ENCODE measurements at regions not wholly inside any gene's neighbourhood (a gene's known extent, or its start where the extent isn't known, plus 50 kb on each side); places are given as distances from the start of the nearest gene placed in this dataset.
"Not testable (repeated sequence)": the region's sequence is repeated elsewhere in the genome, so short reads cannot be mapped to it uniquely, and the experiment has no call there.

- H3K4me3 ChIP-seq (ENCODE audit: low read length): no peak overlapping the region
- no peak for DNase-seq
- peaks cover 0 to 2% (median 0%) of the 10 kb centered on the region in 5 donors for H3K9me3 Mint-ChIP-seq
- no peak overlapping the region for H3K27ac ChIP-seq (ENCODE audit: low read depth, low read length)
- ChIA-PET POLR2A (no interaction called here), CTCF (no interaction called here)
- no peak overlapping the region for H3K4me3 Mint-ChIP-seq
- H3K9me3 ChIP-seq (ENCODE audit: low read length): no peaks in the 10 kb centered on the region
- H3K27me3 ChIP-seq (ENCODE audit: insufficient read depth, low read length, poor library complexity, severe bottlenecking): no peaks in the 10 kb centered on the region
- H3K27me3 Mint-ChIP-seq: peaks cover 0 to 1% of the 10 kb centered on the region in 2 donors
- H3K4me1 Mint-ChIP-seq: peaks cover 5 to 12% (median 11%) of the 10 kb centered on the region in 3 donors
- no peaks in the 10 kb centered on the region for H3K36me3 Mint-ChIP-seq
- no peaks in the 10 kb centered on the region for H3K4me1 ChIP-seq (ENCODE audit: insufficient read depth, low read length)
- no peaks in the 10 kb centered on the region for H3K36me3 ChIP-seq (ENCODE audit: insufficient read depth, low read length)
- H3K27ac Mint-ChIP-seq: no peak overlapping the region
Observed at GRCh38 chr5:36418152-36418979, 116.7 kb upstream of the RANBP3L start.

- Mint-ChIP-seq H3K36me3 (no peaks in the 10 kb centered on the region), H3K4me3 (no peak overlapping the region), H3K27me3 (peaks cover 0 to under 1% of the 10 kb centered on the region in 2 donors), H3K9me3 (no peaks in the 10 kb centered on the region), H3K27ac (no peak overlapping the region), H3K4me1 (peaks cover 8 to 12% (median 11%) of the 10 kb centered on the region in 3 donors)
- no peaks in the 10 kb centered on the region for H3K4me1 ChIP-seq (ENCODE audit: insufficient read depth, low read length)
- no peak overlapping the region for H3K4me3 ChIP-seq (ENCODE audit: low read length)
- H3K36me3 ChIP-seq (ENCODE audit: insufficient read depth, low read length): no peaks in the 10 kb centered on the region
- ChIA-PET POLR2A (no interaction called here), CTCF (no interaction called here)
- H3K9me3 ChIP-seq (ENCODE audit: low read length): no peaks in the 10 kb centered on the region
- DNase-seq: no peak
- no peaks in the 10 kb centered on the region for H3K27me3 ChIP-seq (ENCODE audit: insufficient read depth, low read length, poor library complexity, severe bottlenecking)
- no peak overlapping the region for H3K27ac ChIP-seq (ENCODE audit: low read depth, low read length)
Observed at GRCh38 chr5:36421256-36421655, 119.6 kb upstream of the RANBP3L start.

DNA sequence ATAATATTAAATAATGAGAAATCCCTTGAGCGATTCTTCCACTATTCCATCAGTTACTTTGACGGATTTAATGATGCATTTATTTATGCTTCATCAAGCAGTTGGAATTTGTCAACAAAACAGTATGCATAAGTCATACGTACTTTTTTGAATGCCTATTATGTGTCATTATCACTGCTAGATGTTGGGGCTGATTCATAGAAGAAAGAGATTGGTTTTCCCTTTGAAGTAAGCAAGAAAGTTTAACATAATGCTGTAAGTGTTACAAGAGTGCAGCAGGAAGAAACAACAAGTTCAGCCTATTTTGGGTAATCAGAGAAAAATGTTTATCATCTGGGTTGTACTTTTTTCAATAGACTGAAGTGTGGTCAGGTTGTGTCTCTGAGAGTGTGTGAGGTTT lies 121.2 kb upstream of the RANBP3L start:
- Mint-ChIP-seq H3K36me3 (no peaks in the 10 kb centered on the region), H3K27me3 (peaks cover 0 to 3% of the 10 kb centered on the region in 2 donors), H3K4me1 (peaks cover 8 to 12% (median 11%) of the 10 kb centered on the region in 3 donors), H3K27ac (no peak overlapping the region), H3K4me3 (no peak overlapping the region), H3K9me3 (no peaks in the 10 kb centered on the region)
- ChIA-PET CTCF (no interaction called here), POLR2A (no interaction called here)
- no peak overlapping the region for H3K27ac ChIP-seq (ENCODE audit: low read depth, low read length)
- H3K4me1 ChIP-seq (ENCODE audit: insufficient read depth, low read length): no peaks in the 10 kb centered on the region
- no peak overlapping the region for H3K4me3 ChIP-seq (ENCODE audit: low read length)
- DNase-seq: no peak
- H3K27me3 ChIP-seq (ENCODE audit: insufficient read depth, low read length, poor library complexity, severe bottlenecking): no peaks in the 10 kb centered on the region
- H3K9me3 ChIP-seq (ENCODE audit: low read length): no peaks in the 10 kb centered on the region
- no peaks in the 10 kb centered on the region for H3K36me3 ChIP-seq (ENCODE audit: insufficient read depth, low read length)

DNA sequence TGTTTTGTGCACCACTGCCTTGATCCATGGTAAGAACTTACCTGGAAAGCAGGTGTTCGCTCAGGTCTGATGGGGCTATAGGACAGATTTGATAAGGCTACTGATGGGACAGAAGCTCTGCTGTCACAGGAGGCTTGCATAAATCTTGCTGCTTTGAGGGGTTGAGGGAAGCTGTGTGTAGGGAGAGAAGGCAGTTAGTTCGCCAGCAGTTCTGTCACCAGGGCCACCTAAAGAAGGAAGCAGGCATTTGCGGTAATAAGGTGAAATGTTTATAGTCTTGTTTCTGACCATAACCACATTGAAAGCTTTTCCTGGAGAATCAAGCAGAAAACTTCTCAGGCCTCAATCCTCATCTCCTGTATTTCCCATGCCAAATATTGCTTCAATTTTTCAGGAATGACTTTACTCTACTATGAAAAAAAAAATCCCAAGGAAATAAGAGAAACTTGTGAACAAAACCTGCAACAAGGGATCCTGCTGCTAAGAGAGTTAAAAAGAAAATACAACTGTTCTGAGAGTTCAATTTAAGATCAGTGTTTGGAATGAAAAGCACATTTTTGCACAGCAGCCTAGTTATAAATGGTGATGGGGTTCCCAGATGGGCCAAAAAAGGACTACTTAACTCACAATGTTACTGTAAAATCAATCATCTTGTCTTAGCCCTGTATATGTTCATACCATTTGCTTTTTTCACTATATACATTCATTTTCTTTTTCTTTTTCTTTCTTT lies 122.0 kb upstream of the RANBP3L start:
- no peaks in the 10 kb centered on the region for H3K9me3 Mint-ChIP-seq
- no peak overlapping the region for H3K27ac Mint-ChIP-seq
- no peak for DNase-seq
- H3K27me3 Mint-ChIP-seq: peaks cover 3 to 4% of the 10 kb centered on the region in 2 donors
- no peak overlapping the region for H3K4me3 ChIP-seq (ENCODE audit: low read length)
- H3K4me1 ChIP-seq (ENCODE audit: insufficient read depth, low read length): no peaks in the 10 kb centered on the region
- no peak overlapping the region for H3K27ac ChIP-seq (ENCODE audit: low read depth, low read length)
- no peaks in the 10 kb centered on the region for H3K27me3 ChIP-seq (ENCODE audit: insufficient read depth, low read length, poor library complexity, severe bottlenecking)
- no peaks in the 10 kb centered on the region for H3K36me3 Mint-ChIP-seq
- peaks cover 8 to 12% (median 10%) of the 10 kb centered on the region in 3 donors for H3K4me1 Mint-ChIP-seq
- H3K36me3 ChIP-seq (ENCODE audit: insufficient read depth, low read length): no peaks in the 10 kb centered on the region
- H3K4me3 Mint-ChIP-seq: no peak overlapping the region
- no peaks in the 10 kb centered on the region for H3K9me3 ChIP-seq (ENCODE audit: low read length)
- ChIA-PET POLR2A (no interaction called here), CTCF (no interaction called here)

DNA sequence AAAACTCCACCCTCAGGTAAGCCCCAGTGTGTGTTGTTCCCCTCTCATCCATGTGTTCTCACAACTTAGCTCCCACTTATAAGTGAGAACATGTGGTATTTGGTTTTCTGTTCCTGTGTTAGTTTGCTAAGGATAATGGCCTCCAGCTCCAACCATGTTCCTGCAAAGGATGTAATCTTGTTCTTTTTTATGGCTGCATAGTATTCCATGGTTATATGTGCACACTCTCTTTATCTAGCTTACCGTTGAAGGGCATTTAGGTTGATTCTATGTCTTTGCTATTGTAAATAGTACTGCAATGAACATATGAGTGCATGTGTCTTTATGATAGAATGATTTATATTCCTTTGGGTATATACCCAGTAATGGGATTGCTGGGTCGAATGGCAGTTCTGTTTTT lies 124.4 kb upstream of the RANBP3L start:
- H3K4me1 ChIP-seq (ENCODE audit: insufficient read depth, low read length); H3K36me3 Mint-ChIP-seq; H3K36me3 ChIP-seq (ENCODE audit: insufficient read depth, low read length); H3K4me1 Mint-ChIP-seq; H3K9me3 Mint-ChIP-seq; POLR2A ChIA-PET; H3K27ac ChIP-seq (ENCODE audit: low read depth, low read length); H3K27ac Mint-ChIP-seq; DNase-seq; H3K27me3 ChIP-seq (ENCODE audit: insufficient read depth, low read length, poor library complexity, severe bottlenecking); CTCF ChIA-PET; H3K9me3 ChIP-seq (ENCODE audit: low read length); H3K4me3 Mint-ChIP-seq; H3K4me3 ChIP-seq (ENCODE audit: low read length): not testable (repeated sequence)
- H3K27me3 Mint-ChIP-seq: peaks cover 12 to 18% of the 10 kb centered on the region in 2 donors

- Histone ChIP-seq H3K4me1 (ENCODE audit: insufficient read depth, low read length) (no peaks in the 10 kb centered on the region), H3K9me3 (ENCODE audit: low read length) (no peaks in the 10 kb centered on the region), H3K36me3 (ENCODE audit: insufficient read depth, low read length) (no peaks in the 10 kb centered on the region), H3K27me3 (ENCODE audit: insufficient read depth, low read length, poor library complexity, severe bottlenecking) (no peaks in the 10 kb centered on the region), H3K27ac (ENCODE audit: low read depth, low read length) (no peak overlapping the region), H3K4me3 (ENCODE audit: low read length) (no peak overlapping the region)
- no peaks in the 10 kb centered on the region for H3K4me1 Mint-ChIP-seq
- no peak overlapping the region for H3K4me3 Mint-ChIP-seq
- ChIA-PET CTCF (no interaction called here), POLR2A (no interaction called here)
- peaks cover 0 to 7% (median 0%) of the 10 kb centered on the region in 5 donors for H3K9me3 Mint-ChIP-seq
- no peak overlapping the region for H3K27ac Mint-ChIP-seq
- H3K27me3 Mint-ChIP-seq: peaks cover 13 to 48% of the 10 kb centered on the region in 2 donors
- H3K36me3 Mint-ChIP-seq: no peaks in the 10 kb centered on the region
- no peak for DNase-seq
Observed at GRCh38 chr5:36435516-36435915, 133.8 kb upstream of the RANBP3L start.

DNA sequence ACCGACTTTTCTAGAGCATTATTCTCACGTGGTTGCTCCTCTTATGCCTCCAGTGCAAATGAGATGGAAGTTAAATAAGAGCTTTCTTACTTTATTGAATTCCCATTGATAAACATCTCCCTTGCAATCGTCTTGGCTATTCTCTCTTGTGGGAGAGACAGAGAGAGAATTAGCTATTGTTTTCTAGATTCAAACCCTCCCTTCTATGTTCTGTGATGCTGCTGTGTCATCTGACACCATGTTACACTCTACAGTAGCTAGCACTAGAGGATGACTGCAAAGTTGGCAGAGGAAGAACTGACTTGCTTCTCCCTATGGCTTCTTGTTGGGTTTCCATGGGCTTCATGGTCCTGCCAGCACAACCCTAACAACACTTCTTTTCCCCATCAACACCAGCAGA lies 134.6 kb upstream of the RANBP3L start:
- no peaks in the 10 kb centered on the region for H3K36me3 Mint-ChIP-seq
- no peak overlapping the region for H3K4me3 Mint-ChIP-seq
- H3K27me3 ChIP-seq (ENCODE audit: insufficient read depth, low read length, poor library complexity, severe bottlenecking): no peaks in the 10 kb centered on the region
- no peak for DNase-seq
- no peaks in the 10 kb centered on the region for H3K36me3 ChIP-seq (ENCODE audit: insufficient read depth, low read length)
- H3K9me3 Mint-ChIP-seq: peaks cover 0 to 7% (median 0%) of the 10 kb centered on the region in 5 donors
- H3K4me1 Mint-ChIP-seq: no peaks in the 10 kb centered on the region
- CTCF ChIA-PET: no interaction called here
- H3K27me3 Mint-ChIP-seq: peaks cover 7 to 44% of the 10 kb centered on the region in 2 donors
- no peak overlapping the region for H3K27ac Mint-ChIP-seq
- H3K9me3 ChIP-seq (ENCODE audit: low read length): no peaks in the 10 kb centered on the region
- H3K27ac ChIP-seq (ENCODE audit: low read depth, low read length): no peak overlapping the region
- H3K4me3 ChIP-seq (ENCODE audit: low read length): no peak overlapping the region
- POLR2A ChIA-PET: no interaction called here
- H3K4me1 ChIP-seq (ENCODE audit: insufficient read depth, low read length): no peaks in the 10 kb centered on the region

DNA sequence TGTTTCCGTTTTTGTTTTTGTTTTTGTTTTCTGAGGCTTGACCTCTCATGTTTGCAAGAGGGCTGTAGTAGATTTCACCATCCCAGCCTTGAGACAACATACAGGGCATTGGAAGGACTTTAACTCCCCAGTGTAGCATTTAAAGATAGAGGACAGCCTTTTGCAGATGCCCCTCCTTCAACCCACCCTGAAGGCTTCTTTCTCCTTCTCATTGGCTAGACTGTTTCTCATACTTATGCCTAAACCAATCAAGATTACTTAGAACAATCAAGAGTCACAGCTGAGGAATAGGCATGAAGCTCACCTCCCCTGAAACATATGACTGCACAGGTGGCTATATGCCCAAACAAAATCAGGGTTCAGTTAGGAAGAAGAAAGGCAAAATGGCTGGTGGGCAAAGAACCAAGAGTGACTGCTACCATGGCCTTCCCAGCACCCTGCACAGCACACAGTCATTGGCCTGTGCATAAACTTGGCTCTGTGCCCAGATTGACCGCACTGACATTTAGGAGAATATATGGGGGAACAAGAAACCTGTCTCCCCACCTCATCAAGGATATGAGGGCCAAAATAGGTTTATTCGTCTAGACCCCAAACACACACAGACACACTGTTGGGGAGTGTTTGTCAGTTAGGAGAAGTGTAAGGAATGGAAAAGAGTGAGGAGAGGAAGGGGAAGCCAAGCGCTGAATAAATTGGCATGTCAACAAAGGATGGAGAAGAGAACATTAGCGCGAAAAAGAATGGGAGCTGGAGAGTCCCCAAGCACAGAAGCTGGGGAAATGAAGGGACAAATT lies 137.3 kb upstream of the RANBP3L start:
- Mint-ChIP-seq H3K36me3 (no peaks in the 10 kb centered on the region), H3K9me3 (peaks cover 0 to 3% (median 0%) of the 10 kb centered on the region in 5 donors), H3K27me3 (peaks cover 7 to 35% of the 10 kb centered on the region in 2 donors), H3K27ac (no peak overlapping the region), H3K4me1 (no peaks in the 10 kb centered on the region), H3K4me3 (no peak overlapping the region)
- Histone ChIP-seq H3K9me3 (ENCODE audit: low read length) (no peaks in the 10 kb centered on the region), H3K27ac (ENCODE audit: low read depth, low read length) (no peak overlapping the region), H3K4me1 (ENCODE audit: insufficient read depth, low read length) (no peaks in the 10 kb centered on the region), H3K36me3 (ENCODE audit: insufficient read depth, low read length) (no peaks in the 10 kb centered on the region), H3K27me3 (ENCODE audit: insufficient read depth, low read length, poor library complexity, severe bottlenecking) (no peaks in the 10 kb centered on the region), H3K4me3 (ENCODE audit: low read length) (no peak overlapping the region)
- DNase-seq: no peak
- CTCF ChIA-PET: no interaction called here
- POLR2A ChIA-PET: no interaction called here
